OCI-LY1 (cell line): ENCODE measurements at regions not wholly inside any gene's neighbourhood (a gene's known extent, or its start where the extent isn't known, plus 50 kb on each side); places are given as distances from the start of the nearest gene placed in this dataset.

ENCODE experiments used
- H2AFZ ChIP-seq: fragments of 200-600 bp; sonication (generic), shearing (Covaris generic); 2 replicates; pipeline ENCODE4 v1.6.0; 2014; ENCODE audit warnings: antibody characterized with exemption, mild to moderate bottlenecking, low read length
- H3F3A ChIP-seq: fragments of 200-600 bp; sonication (generic), shearing (Covaris generic); 2 replicates; pipeline ENCODE4 v1.6.0; 2014; ENCODE audit warnings: mild to moderate bottlenecking, antibody characterized with exemption, low read length, moderate library complexity; ENCODE audit not compliant: insufficient read depth
- H3K27ac ChIP-seq: fragments of 200-600 bp; sonication (generic); 2 replicates; pipeline ENCODE4 v1.5.1; 2014; ENCODE audit warnings: low read length, mixed run types, mild to moderate bottlenecking, low read depth; ENCODE audit not compliant: poor library complexity, severe bottlenecking
- H3K27me3 ChIP-seq: fragments of 200-600 bp; sonication (generic); 2 replicates; pipeline ENCODE4 v1.6.0; 2014; ENCODE audit warnings: antibody characterized with exemption, mild to moderate bottlenecking, low read length, moderate library complexity; ENCODE audit not compliant: insufficient read depth
- H3K36me3 ChIP-seq: fragments of 200-600 bp; sonication (generic); 2 replicates; pipeline ENCODE4 v1.6.1; 2014; ENCODE audit warnings: mild to moderate bottlenecking, antibody characterized with exemption, low read length, moderate library complexity, mixed read lengths; ENCODE audit not compliant: insufficient read depth
- H3K4me1 ChIP-seq: fragments of 200-600 bp; sonication (generic); 2 replicates; pipeline ENCODE4 v1.5.1; 2014; ENCODE audit warnings: mild to moderate bottlenecking, low read length, moderate library complexity; ENCODE audit not compliant: insufficient read depth, severe bottlenecking
- H3K4me2 ChIP-seq: fragments of 200-600 bp; sonication (generic), shearing (Covaris generic); 2 replicates; pipeline ENCODE4 v1.6.1; 2014; ENCODE audit warnings: low read length
- H3K4me3 ChIP-seq: fragments of 200-600 bp; sonication (generic); 2 replicates; pipeline ENCODE4 v1.5.1; 2014; ENCODE audit warnings: low read length, low read depth, mild to moderate bottlenecking, mixed read lengths; ENCODE audit not compliant: poor library complexity, severe bottlenecking
- H3K79me2 ChIP-seq: fragments of 200-600 bp; shearing (Covaris generic); 2 replicates; pipeline ENCODE4 v1.6.1; 2016; ENCODE audit warnings: mixed run types, low read length, mixed read lengths; ENCODE audit not compliant: insufficient read depth
- H3K9ac ChIP-seq: fragments of 200-600 bp; sonication (generic), shearing (Covaris generic); 2 replicates; pipeline ENCODE4 v1.6.1; 2014; ENCODE audit warnings: mild to moderate bottlenecking, low read length, mixed read lengths
- H3K9me2 ChIP-seq: fragments of 200-600 bp; sonication (generic), shearing (Covaris generic); 2 replicates; pipeline ENCODE4 v1.6.1; 2014; ENCODE audit warnings: low read depth, mild to moderate bottlenecking, low read length, mixed read lengths
- H3K9me3 ChIP-seq: fragments of 200-600 bp; shearing (Covaris generic); 2 replicates; pipeline ENCODE4 v1.6.1; 2014; ENCODE audit warnings: low read length, mixed read lengths
- H4K20me1 ChIP-seq: fragments of 200-600 bp; sonication (generic), shearing (Covaris generic); 2 replicates; pipeline ENCODE4 v1.6.0; 2016; ENCODE audit warnings: mild to moderate bottlenecking, low read length; ENCODE audit not compliant: insufficient read depth
- CTCF ChIP-seq: fragments of 200-600 bp; sonication (generic), shearing (Covaris generic); IDR thresholded peaks from 2 replicates; pipeline ENCODE4 v1.5.1; 2017; ENCODE audit warnings: mild to moderate bottlenecking, antibody characterized with exemption, low read length, moderate library complexity, mixed read lengths
- EZH2 ChIP-seq: fragments of 200-600 bp; sonication (generic), shearing (Covaris generic); IDR thresholded peaks from 2 replicates; pipeline ENCODE4 v1.8.0; 2017; ENCODE audit warnings: borderline replicate concordance, mixed run types, mild to moderate bottlenecking, antibody characterized with exemption, low read length, moderate library complexity, mixed read lengths

GRCh38 chr4:84167564-84167963 lies 331.5 kb downstream of the NKX6-1 start:
- no peak overlapping the region for H3K27ac ChIP-seq
- H3K79me2 ChIP-seq = no peaks in the 10 kb centered on the region
- TF ChIP-seq CTCF (no peak), EZH2 (no peak)
- H3K9ac ChIP-seq = no peak overlapping the region
- H3K36me3 ChIP-seq = no peaks in the 10 kb centered on the region
- no peaks in the 10 kb centered on the region for H3K27me3 ChIP-seq
- no peak overlapping the region for H2AFZ ChIP-seq
- no peaks in the 10 kb centered on the region for H3K9me3 ChIP-seq
- no peak overlapping the region for H3K4me3 ChIP-seq
- no peaks in the 10 kb centered on the region for H4K20me1 ChIP-seq
- no peaks in the 10 kb centered on the region for H3K9me2 ChIP-seq
- no peaks in the 10 kb centered on the region for H3K4me1 ChIP-seq
- H3K4me2 ChIP-seq = no peak overlapping the region
- H3F3A ChIP-seq = no peaks in the 10 kb centered on the region

- Histone ChIP-seq H3K27me3 (no peaks in the 10 kb centered on the region), H3K4me1 (no peaks in the 10 kb centered on the region), H3K4me3 (no peak overlapping the region), H3K79me2 (no peaks in the 10 kb centered on the region), H2AFZ (no peak overlapping the region), H3K4me2 (no peak overlapping the region), H3K9me3 (no peaks in the 10 kb centered on the region), H4K20me1 (no peaks in the 10 kb centered on the region), H3K27ac (no peak overlapping the region), H3K9ac (no peak overlapping the region), H3F3A (no peaks in the 10 kb centered on the region), H3K36me3 (no peaks in the 10 kb centered on the region), H3K9me2 (no peaks in the 10 kb centered on the region)
- no peak for TF ChIP-seq EZH2
Observed at GRCh38 chr4:84167093-84167492, 332.0 kb downstream of the NKX6-1 start.

- H3K9me3 ChIP-seq = no peaks in the 10 kb centered on the region
- H3K9ac ChIP-seq = no peak overlapping the region
- no peak overlapping the region for H3K4me3 ChIP-seq
- H3K79me2 ChIP-seq = no peaks in the 10 kb centered on the region
- no peaks in the 10 kb centered on the region for H3K9me2 ChIP-seq
- H4K20me1 ChIP-seq = no peaks in the 10 kb centered on the region
- no peaks in the 10 kb centered on the region for H3F3A ChIP-seq
- H3K27me3 ChIP-seq = no peaks in the 10 kb centered on the region
- TF ChIP-seq CTCF = no peak
- no peak for TF ChIP-seq EZH2
- H3K27ac ChIP-seq = no peak overlapping the region
- no peaks in the 10 kb centered on the region for H3K4me1 ChIP-seq
- no peak overlapping the region for H3K4me2 ChIP-seq
- no peaks in the 10 kb centered on the region for H3K36me3 ChIP-seq
- no peak overlapping the region for H2AFZ ChIP-seq
Observed at GRCh38 chr4:84166486-84166885, 332.6 kb downstream of the NKX6-1 start.

- Histone ChIP-seq H3K36me3 (no peaks in the 10 kb centered on the region), H3K79me2 (no peaks in the 10 kb centered on the region), H3K9ac (no peak overlapping the region), H3F3A (no peaks in the 10 kb centered on the region), H2AFZ (no peak overlapping the region), H3K4me2 (no peak overlapping the region), H3K9me2 (no peaks in the 10 kb centered on the region), H3K27ac (no peak overlapping the region), H4K20me1 (no peaks in the 10 kb centered on the region), H3K4me1 (no peaks in the 10 kb centered on the region), H3K27me3 (no peaks in the 10 kb centered on the region), H3K4me3 (no peak overlapping the region), H3K9me3 (no peaks in the 10 kb centered on the region)
- TF ChIP-seq CTCF (no peak), EZH2 (no peak)
Observed at GRCh38 chr4:84164201-84164600, 334.9 kb downstream of the NKX6-1 start.
